ENCODE measurements at regions not wholly inside any gene's neighbourhood (a gene's known extent, or its start where the extent isn't known, plus 50 kb on each side); places are given as distances from the start of the nearest gene placed in this dataset.

DNA sequence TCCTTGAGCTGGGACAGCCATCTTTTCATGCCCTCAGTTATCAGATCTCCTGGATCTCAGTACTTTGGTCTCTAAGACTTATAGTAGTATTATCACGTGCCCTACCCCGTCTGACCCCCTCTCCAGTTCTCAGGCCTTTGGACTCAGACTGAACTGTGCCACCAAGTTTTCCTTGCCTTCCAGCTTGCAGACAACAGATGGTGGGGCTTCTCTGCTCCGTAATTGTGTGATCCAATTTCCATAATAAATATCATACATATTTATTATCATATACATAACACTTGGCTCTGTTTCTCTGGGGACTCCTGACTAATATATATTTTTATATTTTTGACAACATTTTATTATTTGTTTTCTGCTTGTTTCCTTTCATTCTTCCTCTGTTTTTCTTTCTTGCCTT lies 458.8 kb upstream of the SEMA6D start:
- H3K4me1 ChIP-seq (ENCODE audit: control insufficient read depth, insufficient read depth, low read length), result no peaks in the 10 kb centered on the region
- no peak overlapping the region for H3K9ac ChIP-seq (ENCODE audit: low read depth, low read length)
- H3K4me3 ChIP-seq (ENCODE audit: low read depth, low read length), result no peak overlapping the region
- no peak overlapping the region for H3K27ac ChIP-seq (ENCODE audit: low read depth, low read length)
- H3K36me3 ChIP-seq (ENCODE audit: control insufficient read depth, insufficient read depth, low read length), result no peaks in the 10 kb centered on the region
- H3K27me3 ChIP-seq (ENCODE audit: control insufficient read depth, insufficient read depth, low read length), result no peaks in the 10 kb centered on the region
- no peaks in the 10 kb centered on the region for H3K9me3 ChIP-seq (ENCODE audit: control insufficient read depth, insufficient read depth, low read length)

DNA sequence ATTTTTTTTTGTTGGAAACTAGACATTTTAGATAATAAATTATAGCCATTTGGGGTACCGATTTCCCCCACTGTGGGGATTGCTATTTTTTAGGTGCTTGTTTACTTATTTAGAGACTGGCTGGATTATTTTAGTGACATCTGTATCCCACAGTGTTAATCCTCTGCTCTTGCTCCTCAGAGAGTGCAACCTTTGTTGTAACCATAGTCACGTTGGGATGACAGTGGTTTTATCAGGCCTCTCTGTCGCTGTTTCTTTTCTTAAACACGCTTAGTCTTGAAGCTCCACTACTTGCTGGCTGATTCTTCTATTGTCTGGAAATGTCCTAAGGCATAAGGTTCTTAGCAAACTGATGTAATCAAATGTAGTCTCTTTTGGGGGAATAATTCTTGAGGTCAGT lies 451.6 kb upstream of the SEMA6D start:
- no peaks in the 10 kb centered on the region for H3K36me3 ChIP-seq (ENCODE audit: control insufficient read depth, insufficient read depth, low read length)
- H3K4me1 ChIP-seq (ENCODE audit: control insufficient read depth, insufficient read depth, low read length), result 0 out of 2 replicates have a peak, but pooled peaks cover 4% of the 10 kb centered on the region
- H3K27ac ChIP-seq (ENCODE audit: low read depth, low read length), result no peak overlapping the region
- H3K4me3 ChIP-seq (ENCODE audit: low read depth, low read length), result no peak overlapping the region
- no peaks in the 10 kb centered on the region for H3K27me3 ChIP-seq (ENCODE audit: control insufficient read depth, insufficient read depth, low read length)
- H3K9me3 ChIP-seq (ENCODE audit: control insufficient read depth, insufficient read depth, low read length), result no peaks in the 10 kb centered on the region
- H3K9ac ChIP-seq (ENCODE audit: low read depth, low read length), result no peak overlapping the region

DNA sequence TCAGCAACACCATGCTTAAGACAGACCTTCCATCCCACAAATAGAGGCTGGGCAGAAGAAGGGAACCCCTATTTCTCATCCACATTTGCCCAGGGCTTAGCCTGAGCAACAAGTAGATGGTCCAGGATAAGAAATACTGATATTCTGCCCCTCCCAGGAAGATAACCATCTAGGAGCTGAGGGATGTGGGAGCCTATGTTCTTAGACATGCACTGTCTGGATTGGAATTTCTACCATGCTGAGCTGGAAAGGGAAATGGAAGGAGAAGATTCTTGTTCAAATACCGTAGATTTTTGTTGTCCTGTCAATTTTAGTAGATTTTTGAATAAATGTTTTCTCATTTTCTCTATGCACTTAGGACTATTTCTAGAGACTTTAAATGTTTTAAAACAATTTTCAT lies 450.7 kb upstream of the SEMA6D start:
- no peak overlapping the region for H3K9ac ChIP-seq (ENCODE audit: low read depth, low read length)

DNA sequence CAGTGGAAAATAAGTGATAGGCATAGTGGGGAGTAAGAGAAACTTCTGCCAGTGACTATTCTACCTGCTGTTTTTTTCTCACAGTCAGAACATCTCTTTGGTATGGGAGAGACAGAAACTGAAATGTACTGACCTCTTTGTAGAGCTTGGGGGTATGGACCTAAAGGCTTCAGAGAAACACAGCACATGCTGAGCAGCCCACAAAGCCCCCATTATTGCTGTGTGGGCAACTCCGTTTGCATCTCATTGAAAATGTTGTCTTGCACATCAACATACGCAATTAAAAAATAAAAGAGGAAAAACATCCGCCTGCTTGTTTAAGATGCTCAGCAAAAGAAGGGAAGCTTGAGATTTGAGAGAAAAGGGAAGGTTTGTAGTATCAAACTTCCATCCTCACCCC lies 443.4 kb upstream of the SEMA6D start:
- peaks cover 28% of the 10 kb centered on the region for H3K4me1 ChIP-seq (ENCODE audit: control insufficient read depth, insufficient read depth, low read length)
- 0 out of 2 replicates have a peak overlapping the region, but pooled peaks have one; percentile 30 for H3K4me3 ChIP-seq (ENCODE audit: low read depth, low read length)
- H3K9ac ChIP-seq (ENCODE audit: low read depth, low read length), result no peak overlapping the region
- H3K9me3 ChIP-seq (ENCODE audit: control insufficient read depth, insufficient read depth, low read length), result peaks cover 13% of the 10 kb centered on the region; the same call in 1 of the 2 replicates
- H3K27ac ChIP-seq (ENCODE audit: low read depth, low read length), result peak overlapping the region; percentile 57
- no peaks in the 10 kb centered on the region for H3K27me3 ChIP-seq (ENCODE audit: control insufficient read depth, insufficient read depth, low read length)
- H3K36me3 ChIP-seq (ENCODE audit: control insufficient read depth, insufficient read depth, low read length), result no peaks in the 10 kb centered on the region

More for the DNA sequence above, 450.7 kb upstream of the SEMA6D start:
- H3K4me3 ChIP-seq (ENCODE audit: low read depth, low read length), result no peak overlapping the region
- H3K27me3 ChIP-seq (ENCODE audit: control insufficient read depth, insufficient read depth, low read length), result no peaks in the 10 kb centered on the region
- no peak overlapping the region for H3K27ac ChIP-seq (ENCODE audit: low read depth, low read length)
- H3K9me3 ChIP-seq (ENCODE audit: control insufficient read depth, insufficient read depth, low read length), result no peaks in the 10 kb centered on the region
- no peaks in the 10 kb centered on the region for H3K36me3 ChIP-seq (ENCODE audit: control insufficient read depth, insufficient read depth, low read length)
- 0 out of 2 replicates have a peak, but pooled peaks cover 4% of the 10 kb centered on the region for H3K4me1 ChIP-seq (ENCODE audit: control insufficient read depth, insufficient read depth, low read length)

DNA sequence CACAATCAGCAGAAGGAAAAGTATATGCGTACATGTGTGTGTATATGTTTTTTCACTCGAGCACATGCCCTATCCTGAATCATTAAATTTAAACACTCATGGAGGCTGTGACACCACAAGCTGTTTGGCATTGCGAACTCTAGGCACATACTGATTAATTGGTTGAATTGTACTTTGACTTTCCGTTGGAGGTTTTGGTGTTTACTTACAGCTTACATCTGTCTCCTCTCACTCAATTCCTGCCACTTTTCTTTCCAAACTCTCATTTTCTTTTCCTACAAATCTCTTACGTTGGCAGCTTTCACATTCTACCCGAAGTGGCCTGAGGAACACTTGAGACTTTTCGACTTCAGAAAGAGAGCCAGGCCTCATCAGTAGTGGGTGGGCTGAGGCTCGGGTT lies 434.1 kb upstream of the SEMA6D start:
- Histone ChIP-seq H3K4me1 (ENCODE audit: control insufficient read depth, insufficient read depth, low read length) (no peaks in the 10 kb centered on the region), H3K4me3 (ENCODE audit: low read depth, low read length) (no peak overlapping the region), H3K27me3 (ENCODE audit: control insufficient read depth, insufficient read depth, low read length) (no peaks in the 10 kb centered on the region), H3K27ac (ENCODE audit: low read depth, low read length) (no peak overlapping the region), H3K36me3 (ENCODE audit: control insufficient read depth, insufficient read depth, low read length) (no peaks in the 10 kb centered on the region), H3K9me3 (ENCODE audit: control insufficient read depth, insufficient read depth, low read length) (no peaks in the 10 kb centered on the region), H3K9ac (ENCODE audit: low read depth, low read length) (no peak overlapping the region)

DNA sequence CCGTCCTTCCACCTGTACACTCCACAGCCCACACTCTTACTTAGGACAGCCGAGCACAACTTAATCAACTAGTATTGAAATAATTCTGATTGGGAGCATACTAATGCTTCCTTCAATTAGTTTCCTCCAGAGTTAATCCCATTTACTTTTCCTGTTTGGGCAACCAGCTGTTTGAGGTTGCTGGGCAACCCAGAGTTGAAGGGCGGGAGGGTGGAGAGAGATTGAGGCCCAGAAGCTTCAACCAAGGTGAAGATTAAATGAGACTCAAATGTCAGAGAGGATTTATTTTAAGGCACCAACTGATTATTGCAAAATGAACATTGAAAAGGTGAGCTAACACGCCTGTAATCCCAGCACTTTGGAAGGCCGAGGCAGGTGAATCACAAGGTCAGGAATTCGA lies 428.5 kb upstream of the SEMA6D start:
- no peak overlapping the region for H3K27ac ChIP-seq (ENCODE audit: low read depth, low read length)
- no peaks in the 10 kb centered on the region for H3K27me3 ChIP-seq (ENCODE audit: control insufficient read depth, insufficient read depth, low read length)
- no peak overlapping the region for H3K4me3 ChIP-seq (ENCODE audit: low read depth, low read length)
- peaks cover 3% of the 10 kb centered on the region; the same call in 1 of the 2 replicates for H3K4me1 ChIP-seq (ENCODE audit: control insufficient read depth, insufficient read depth, low read length)
- no peaks in the 10 kb centered on the region for H3K36me3 ChIP-seq (ENCODE audit: control insufficient read depth, insufficient read depth, low read length)
- H3K9ac ChIP-seq (ENCODE audit: low read depth, low read length), result no peak overlapping the region
- H3K9me3 ChIP-seq (ENCODE audit: control insufficient read depth, insufficient read depth, low read length), result no peaks in the 10 kb centered on the region

DNA sequence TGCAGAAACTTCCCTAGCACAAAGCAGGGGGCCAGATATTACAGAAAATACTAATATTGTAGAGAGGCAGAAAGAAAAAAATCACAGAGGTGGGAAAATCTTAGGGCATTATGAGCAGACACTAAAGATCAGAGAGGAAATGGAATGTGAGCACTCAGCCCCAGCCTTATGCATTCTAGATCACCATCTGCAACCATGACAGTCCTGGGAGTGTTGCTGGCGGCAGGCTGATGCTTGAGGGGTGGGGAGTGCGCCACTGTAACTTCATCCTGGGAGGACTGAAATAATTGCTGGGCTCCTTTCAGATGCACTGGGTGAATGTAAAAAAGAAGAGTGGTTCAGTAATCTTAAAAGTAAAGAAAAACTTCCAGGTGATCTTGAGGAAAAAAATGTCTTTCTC lies 427.6 kb upstream of the SEMA6D start:
- Histone ChIP-seq H3K36me3 (ENCODE audit: control insufficient read depth, insufficient read depth, low read length) (no peaks in the 10 kb centered on the region), H3K27me3 (ENCODE audit: control insufficient read depth, insufficient read depth, low read length) (no peaks in the 10 kb centered on the region), H3K4me1 (ENCODE audit: control insufficient read depth, insufficient read depth, low read length) (peaks cover 3% of the 10 kb centered on the region; the same call in 1 of the 2 replicates), H3K9ac (ENCODE audit: low read depth, low read length) (no peak overlapping the region), H3K9me3 (ENCODE audit: control insufficient read depth, insufficient read depth, low read length) (no peaks in the 10 kb centered on the region), H3K4me3 (ENCODE audit: low read depth, low read length) (no peak overlapping the region), H3K27ac (ENCODE audit: low read depth, low read length) (no peak overlapping the region)

DNA sequence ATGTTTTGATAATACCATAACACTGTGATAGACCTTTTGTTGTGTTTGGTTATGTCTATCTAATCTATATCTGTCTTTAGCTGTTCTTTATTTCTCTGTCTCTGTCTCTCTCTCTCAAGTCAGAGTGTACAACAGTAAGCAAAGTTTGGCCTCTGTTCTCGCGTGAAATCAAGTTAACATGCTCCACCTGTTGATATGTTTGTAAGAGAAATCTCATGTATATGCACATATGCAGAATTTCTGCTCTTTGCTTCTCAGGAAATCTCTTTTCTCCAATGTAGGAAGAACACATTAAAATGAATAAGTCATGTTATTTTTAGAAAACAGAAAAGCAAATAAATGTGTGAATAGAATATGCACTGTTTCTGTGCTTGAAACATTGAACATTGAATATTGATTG lies 425.5 kb upstream of the SEMA6D start:
- H3K4me3 ChIP-seq (ENCODE audit: low read depth, low read length), result no peak overlapping the region
- peaks cover 3% of the 10 kb centered on the region; the same call in 1 of the 2 replicates for H3K4me1 ChIP-seq (ENCODE audit: control insufficient read depth, insufficient read depth, low read length)
- H3K9ac ChIP-seq (ENCODE audit: low read depth, low read length), result no peak overlapping the region
- no peaks in the 10 kb centered on the region for H3K36me3 ChIP-seq (ENCODE audit: control insufficient read depth, insufficient read depth, low read length)
- no peaks in the 10 kb centered on the region for H3K9me3 ChIP-seq (ENCODE audit: control insufficient read depth, insufficient read depth, low read length)
- no peaks in the 10 kb centered on the region for H3K27me3 ChIP-seq (ENCODE audit: control insufficient read depth, insufficient read depth, low read length)
- H3K27ac ChIP-seq (ENCODE audit: low read depth, low read length), result no peak overlapping the region

DNA sequence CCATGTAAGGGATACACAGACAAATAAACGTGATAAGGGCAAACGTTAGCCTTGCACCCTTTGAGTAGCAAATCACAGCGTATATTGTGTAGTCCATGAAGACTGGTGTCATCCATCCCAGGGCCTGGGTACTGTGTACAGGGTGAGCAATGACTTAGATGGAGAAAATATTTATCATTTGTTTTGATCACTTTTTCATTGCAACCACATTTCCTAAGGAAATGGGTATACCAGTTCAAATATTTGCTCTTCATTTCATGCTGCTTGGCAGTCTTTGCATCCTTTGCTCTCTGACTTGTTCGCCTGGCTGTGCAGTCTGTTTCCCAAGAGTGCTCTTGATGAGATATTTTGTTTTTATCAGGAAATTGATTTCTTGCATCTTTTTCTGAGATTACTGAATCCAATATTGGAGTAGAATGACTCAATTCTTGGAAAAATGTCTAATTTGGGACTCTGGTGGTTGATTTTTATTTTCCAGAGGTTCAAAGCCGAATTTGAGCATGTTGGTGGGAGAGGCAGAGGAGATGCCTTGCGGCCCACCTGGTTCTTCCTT lies 424.6 kb upstream of the SEMA6D start:
- Histone ChIP-seq H3K36me3 (ENCODE audit: control insufficient read depth, insufficient read depth, low read length) (no peaks in the 10 kb centered on the region), H3K27ac (ENCODE audit: low read depth, low read length) (no peak overlapping the region), H3K4me1 (ENCODE audit: control insufficient read depth, insufficient read depth, low read length) (peaks cover 3% of the 10 kb centered on the region; the same call in 1 of the 2 replicates), H3K9me3 (ENCODE audit: control insufficient read depth, insufficient read depth, low read length) (no peaks in the 10 kb centered on the region), H3K9ac (ENCODE audit: low read depth, low read length) (no peak overlapping the region), H3K27me3 (ENCODE audit: control insufficient read depth, insufficient read depth, low read length) (no peaks in the 10 kb centered on the region), H3K4me3 (ENCODE audit: low read depth, low read length) (no peak overlapping the region)

DNA sequence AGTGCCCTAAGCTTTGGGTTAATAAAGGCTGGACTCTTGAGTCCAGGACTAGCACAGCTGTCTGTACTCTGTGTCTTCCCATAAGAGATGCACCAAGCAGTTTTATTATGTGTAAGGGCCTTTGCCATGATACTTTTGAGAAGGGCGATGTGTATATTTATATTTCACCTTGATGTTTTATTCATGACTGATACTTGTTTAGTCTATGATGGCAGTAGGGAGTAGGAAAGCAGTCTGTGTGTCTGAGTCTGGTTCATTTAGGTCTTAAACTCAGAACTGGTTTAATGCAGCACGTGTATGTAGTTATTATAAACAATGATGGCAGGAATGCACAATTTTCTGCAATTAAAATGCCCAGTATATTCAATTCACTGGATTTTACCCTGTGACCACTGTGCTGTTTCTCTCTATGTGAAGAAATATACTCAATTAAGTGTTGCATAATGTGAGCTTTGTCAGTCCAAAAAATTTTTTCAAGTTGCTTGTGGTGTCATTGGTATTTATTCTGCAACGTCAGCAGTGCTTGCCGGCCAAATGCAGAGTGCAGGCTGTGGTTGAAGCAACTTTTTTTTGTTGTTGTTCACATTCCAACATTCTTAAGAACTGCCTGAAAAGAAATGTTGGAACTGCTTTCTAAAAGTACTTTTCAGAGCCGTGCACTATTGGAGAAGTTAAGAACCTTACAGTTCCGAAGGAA lies 423.7 kb upstream of the SEMA6D start:
- Histone ChIP-seq H3K9ac (ENCODE audit: low read depth, low read length) (no peak overlapping the region), H3K27me3 (ENCODE audit: control insufficient read depth, insufficient read depth, low read length) (no peaks in the 10 kb centered on the region), H3K4me1 (ENCODE audit: control insufficient read depth, insufficient read depth, low read length) (peaks cover 3% of the 10 kb centered on the region; the same call in 1 of the 2 replicates), H3K36me3 (ENCODE audit: control insufficient read depth, insufficient read depth, low read length) (no peaks in the 10 kb centered on the region), H3K27ac (ENCODE audit: low read depth, low read length) (no peak overlapping the region), H3K9me3 (ENCODE audit: control insufficient read depth, insufficient read depth, low read length) (no peaks in the 10 kb centered on the region), H3K4me3 (ENCODE audit: low read depth, low read length) (no peak overlapping the region)

DNA sequence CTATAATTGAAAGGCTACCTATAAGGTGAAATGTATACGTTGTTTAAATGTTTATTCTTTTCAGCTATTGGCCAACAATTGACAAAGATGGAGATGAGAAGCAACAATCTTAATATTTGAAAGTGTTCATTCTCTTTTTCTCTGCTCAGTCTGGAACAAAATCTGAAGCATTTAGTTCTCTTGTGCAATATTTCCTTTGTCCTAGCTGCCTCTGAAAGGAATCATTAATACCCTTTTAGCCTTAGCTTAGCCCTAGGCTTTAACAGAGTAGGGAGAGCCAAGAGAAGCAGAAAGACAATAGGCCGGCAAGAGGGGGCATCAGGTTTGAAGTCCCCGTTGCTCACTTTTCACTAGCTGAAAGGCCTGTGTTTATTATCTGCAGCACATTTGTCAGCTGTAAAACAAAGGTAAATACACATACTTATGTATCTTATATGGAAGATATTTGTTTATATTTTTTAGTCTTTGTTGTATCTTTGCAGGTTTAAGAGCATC lies 422.5 kb upstream of the SEMA6D start:
- Histone ChIP-seq H3K9me3 (ENCODE audit: control insufficient read depth, insufficient read depth, low read length) (no peaks in the 10 kb centered on the region), H3K36me3 (ENCODE audit: control insufficient read depth, insufficient read depth, low read length) (no peaks in the 10 kb centered on the region), H3K4me1 (ENCODE audit: control insufficient read depth, insufficient read depth, low read length) (peaks cover 5% of the 10 kb centered on the region; the same call in 1 of the 2 replicates), H3K4me3 (ENCODE audit: low read depth, low read length) (no peak overlapping the region), H3K27me3 (ENCODE audit: control insufficient read depth, insufficient read depth, low read length) (no peaks in the 10 kb centered on the region), H3K27ac (ENCODE audit: low read depth, low read length) (no peak overlapping the region), H3K9ac (ENCODE audit: low read depth, low read length) (no peak overlapping the region)
